ENCODE measurements at regions not wholly inside any gene's neighbourhood (a gene's known extent, or its start where the extent isn't known, plus 50 kb on each side); places are given as distances from the start of the nearest gene placed in this dataset.

GRCh38 chr12:93107514-93108312, 178.6 kb upstream of the EEA1 start:
- no peak for DNase-seq

GRCh38 chr12:93108985-93109384, 179.9 kb upstream of the EEA1 start:
- no peak for DNase-seq

- peak in 1 of 2 experiments; percentile 35 for DNase-seq
These were observed 180.6 kb upstream of the EEA1 start for GRCh38 chr12:93109551-93110203.

GRCh38 chr12:93111773-93112172, 182.7 kb upstream of the EEA1 start:
- no peak for DNase-seq

- DNase-seq, result no peak
These were observed 184.4 kb upstream of the EEA1 start for GRCh38 chr12:93113317-93114006.

- no peak for DNase-seq
These were observed 186.1 kb upstream of the EEA1 start for GRCh38 chr12:93115198-93115601.

- DNase-seq, result no peak
These were observed 186.6 kb upstream of the EEA1 start for GRCh38 chr12:93115646-93116045.

- no peak for DNase-seq
These were observed 187.5 kb upstream of the EEA1 start for GRCh38 chr12:93116632-93117031.

GRCh38 chr12:93121729-93122488, 192.8 kb upstream of the EEA1 start:
- no peak for DNase-seq

- no peak for DNase-seq
These were observed 193.5 kb upstream of the EEA1 start for GRCh38 chr12:93122569-93123091.

- DNase-seq, result no peak
These were observed 196.0 kb upstream of the EEA1 start for GRCh38 chr12:93125126-93125525.

- DNase-seq, result no peak
These were observed 197.0 kb upstream of the EEA1 start for GRCh38 chr12:93126069-93126474.

- DNase-seq, result no peak
These were observed 198.0 kb upstream of the EEA1 start for GRCh38 chr12:93127107-93127560.

GRCh38 chr12:93127582-93128331, 198.7 kb upstream of the EEA1 start:
- peak; percentile 74 to 93 for DNase-seq

GRCh38 chr12:93128332-93128707, 199.2 kb upstream of the EEA1 start:
- DNase-seq, result peak; percentile 90 to 97

- DNase-seq, result no peak
These were observed 201.4 kb upstream of the EEA1 start for GRCh38 chr12:93130366-93131054.

GRCh38 chr12:93133361-93133760, 204.3 kb upstream of the EEA1 start:
- no peak for DNase-seq

GRCh38 chr12:93134175-93134890, 205.2 kb upstream of the EEA1 start:
- DNase-seq, result no peak

GRCh38 chr12:93134893-93135285, 205.8 kb upstream of the EEA1 start:
- no peak for DNase-seq
